ENCODE measurements at regions not wholly inside any gene's neighbourhood (a gene's known extent, or its start where the extent isn't known, plus 50 kb on each side); places are given as distances from the start of the nearest gene placed in this dataset.
"Not testable (repeated sequence)": the region's sequence is repeated elsewhere in the genome, so short reads cannot be mapped to it uniquely, and the experiment has no call there.

DNA sequence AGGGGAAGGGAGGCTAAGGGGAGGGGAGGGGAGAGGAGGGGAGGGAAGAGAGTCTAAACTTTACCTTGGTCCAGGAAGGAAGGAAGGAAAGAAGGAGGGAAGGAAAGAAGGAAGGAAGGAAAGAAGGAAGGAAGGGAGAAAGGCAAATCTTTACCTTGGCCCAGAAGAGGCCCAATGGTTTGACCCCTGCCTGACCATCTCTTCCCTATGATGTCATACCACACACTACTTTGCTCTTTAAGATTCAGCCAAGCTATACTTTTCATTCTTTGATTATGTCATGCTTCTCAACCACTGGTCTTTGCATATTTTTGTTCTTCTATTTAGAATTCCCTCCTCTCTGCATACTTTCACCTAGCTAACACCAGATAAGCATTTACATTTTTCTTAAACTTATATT lies 1077.5 kb downstream of the PCDH9 start:
- Mint-ChIP-seq H3K4me3 (ENCODE audit: unreplicated experiment) (no peak overlapping the region), H3K27ac (ENCODE audit: unreplicated experiment) (no peak overlapping the region), H3K9me3 (ENCODE audit: unreplicated experiment) (peaks cover 5% of the 10 kb centered on the region), H3K4me1 (ENCODE audit: unreplicated experiment) (peaks cover 16% of the 10 kb centered on the region), H3K36me3 (ENCODE audit: unreplicated experiment) (no peaks in the 10 kb centered on the region), H3K27me3 (ENCODE audit: unreplicated experiment) (no peaks in the 10 kb centered on the region)
- TF ChIP-seq, protein P1, sequence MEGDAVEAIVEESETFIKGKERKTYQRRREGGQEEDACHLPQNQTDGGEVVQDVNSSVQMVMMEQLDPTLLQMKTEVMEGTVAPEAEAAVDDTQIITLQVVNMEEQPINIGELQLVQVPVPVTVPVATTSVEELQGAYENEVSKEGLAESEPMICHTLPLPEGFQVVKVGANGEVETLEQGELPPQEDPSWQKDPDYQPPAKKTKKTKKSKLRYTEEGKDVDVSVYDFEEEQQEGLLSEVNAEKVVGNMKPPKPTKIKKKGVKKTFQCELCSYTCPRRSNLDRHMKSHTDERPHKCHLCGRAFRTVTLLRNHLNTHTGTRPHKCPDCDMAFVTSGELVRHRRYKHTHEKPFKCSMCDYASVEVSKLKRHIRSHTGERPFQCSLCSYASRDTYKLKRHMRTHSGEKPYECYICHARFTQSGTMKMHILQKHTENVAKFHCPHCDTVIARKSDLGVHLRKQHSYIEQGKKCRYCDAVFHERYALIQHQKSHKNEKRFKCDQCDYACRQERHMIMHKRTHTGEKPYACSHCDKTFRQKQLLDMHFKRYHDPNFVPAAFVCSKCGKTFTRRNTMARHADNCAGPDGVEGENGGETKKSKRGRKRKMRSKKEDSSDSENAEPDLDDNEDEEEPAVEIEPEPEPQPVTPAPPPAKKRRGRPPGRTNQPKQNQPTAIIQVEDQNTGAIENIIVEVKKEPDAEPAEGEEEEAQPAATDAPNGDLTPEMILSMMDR (IDR thresholded peaks at IDR 0.05): no peak
- no peak for DNase-seq (ENCODE audit: extremely low spot score, unreplicated experiment)

DNA sequence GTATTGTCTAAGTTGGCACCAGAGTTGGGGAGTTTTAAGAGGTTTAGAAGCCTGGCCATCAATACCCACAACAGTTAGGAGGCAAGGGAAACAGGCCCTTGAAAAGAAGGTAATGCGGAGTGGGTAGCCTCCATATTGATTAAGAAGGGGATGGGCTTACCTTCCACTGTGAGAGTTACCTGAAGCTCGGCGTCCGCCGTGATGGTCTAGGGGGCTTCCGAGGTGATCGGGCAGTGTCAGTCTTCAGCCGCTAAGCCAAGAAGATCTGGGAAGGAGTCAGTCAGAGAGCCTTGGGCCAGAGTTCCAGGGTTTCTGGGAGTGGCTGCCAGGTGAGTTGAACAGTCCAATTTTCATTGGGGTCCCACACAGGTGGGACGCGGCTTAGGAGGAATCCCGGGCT lies 1085.8 kb downstream of the PCDH9 start:
- not testable (repeated sequence) for H3K27me3 Mint-ChIP-seq (ENCODE audit: unreplicated experiment); H3K4me1 Mint-ChIP-seq (ENCODE audit: unreplicated experiment); H3K36me3 Mint-ChIP-seq (ENCODE audit: unreplicated experiment); DNase-seq (ENCODE audit: extremely low spot score, unreplicated experiment); H3K9me3 Mint-ChIP-seq (ENCODE audit: unreplicated experiment); H3K27ac Mint-ChIP-seq (ENCODE audit: unreplicated experiment); H3K4me3 Mint-ChIP-seq (ENCODE audit: unreplicated experiment)

DNA sequence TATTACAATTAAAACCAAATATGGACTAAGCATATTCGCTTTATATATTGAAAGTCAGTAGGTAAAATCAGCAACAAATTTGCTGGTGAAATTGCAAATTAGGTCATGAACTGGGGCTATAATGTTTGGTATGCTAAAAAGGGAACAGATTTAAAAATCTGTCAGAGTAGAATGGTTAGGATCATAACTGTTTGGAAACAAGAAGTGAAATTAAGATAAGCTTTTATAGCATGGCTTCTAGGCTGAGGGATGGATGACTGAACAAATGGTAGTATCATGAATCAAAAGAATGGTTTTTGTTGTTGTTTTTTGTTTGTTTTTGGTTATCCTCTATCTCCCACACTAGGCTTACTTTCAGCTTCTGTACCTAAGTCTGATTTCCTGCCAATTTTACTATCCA lies 1090.4 kb downstream of the PCDH9 start:
- H3K27me3 Mint-ChIP-seq (ENCODE audit: unreplicated experiment): no peaks in the 10 kb centered on the region
- no peak overlapping the region for H3K27ac Mint-ChIP-seq (ENCODE audit: unreplicated experiment)
- H3K9me3 Mint-ChIP-seq (ENCODE audit: unreplicated experiment): peaks cover 11% of the 10 kb centered on the region
- peaks cover 2% of the 10 kb centered on the region for H3K4me1 Mint-ChIP-seq (ENCODE audit: unreplicated experiment)
- no peak overlapping the region for H3K4me3 Mint-ChIP-seq (ENCODE audit: unreplicated experiment)
- H3K36me3 Mint-ChIP-seq (ENCODE audit: unreplicated experiment): no peaks in the 10 kb centered on the region
- TF ChIP-seq, protein P1 (IDR thresholded peaks at IDR 0.05): no peak
- DNase-seq (ENCODE audit: extremely low spot score, unreplicated experiment): no peak

DNA sequence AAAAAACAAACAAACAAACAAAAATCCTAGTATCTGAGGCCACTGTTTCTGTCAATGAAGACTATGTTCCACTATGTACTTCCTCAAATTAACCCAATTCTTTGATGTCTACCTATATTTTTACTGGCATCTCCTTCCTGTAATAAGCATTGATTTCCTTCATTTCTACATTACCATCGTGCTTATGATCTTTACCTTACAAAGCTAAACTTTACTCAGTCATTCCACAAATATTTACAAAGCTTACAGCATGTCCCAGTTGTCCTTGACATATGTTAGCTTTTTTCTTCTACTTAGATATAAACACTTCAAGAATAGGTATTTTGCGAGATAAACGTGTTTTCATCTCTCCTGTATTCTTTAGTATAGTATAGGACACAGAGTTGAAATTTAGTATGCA lies 1090.9 kb downstream of the PCDH9 start:
- Mint-ChIP-seq H3K27ac (ENCODE audit: unreplicated experiment) (no peak overlapping the region), H3K27me3 (ENCODE audit: unreplicated experiment) (no peaks in the 10 kb centered on the region), H3K4me1 (ENCODE audit: unreplicated experiment) (peaks cover 2% of the 10 kb centered on the region), H3K9me3 (ENCODE audit: unreplicated experiment) (peaks cover 11% of the 10 kb centered on the region), H3K36me3 (ENCODE audit: unreplicated experiment) (no peaks in the 10 kb centered on the region), H3K4me3 (ENCODE audit: unreplicated experiment) (no peak overlapping the region)
- TF ChIP-seq, protein P1 (IDR thresholded peaks at IDR 0.05): no peak
- no peak for DNase-seq (ENCODE audit: extremely low spot score, unreplicated experiment)

- Mint-ChIP-seq H3K4me3 (ENCODE audit: unreplicated experiment) (no peak overlapping the region), H3K27me3 (ENCODE audit: unreplicated experiment) (no peaks in the 10 kb centered on the region), H3K9me3 (ENCODE audit: unreplicated experiment) (peaks cover 11% of the 10 kb centered on the region), H3K36me3 (ENCODE audit: unreplicated experiment) (no peaks in the 10 kb centered on the region), H3K4me1 (ENCODE audit: unreplicated experiment) (peaks cover 2% of the 10 kb centered on the region), H3K27ac (ENCODE audit: unreplicated experiment) (no peak overlapping the region)
- no peak for DNase-seq (ENCODE audit: extremely low spot score, unreplicated experiment)
- TF ChIP-seq, protein P1 (IDR thresholded peaks at IDR 0.05): no peak
These were observed 1091.8 kb downstream of the PCDH9 start for GRCh38 chr13:66138172-66138811.

DNA sequence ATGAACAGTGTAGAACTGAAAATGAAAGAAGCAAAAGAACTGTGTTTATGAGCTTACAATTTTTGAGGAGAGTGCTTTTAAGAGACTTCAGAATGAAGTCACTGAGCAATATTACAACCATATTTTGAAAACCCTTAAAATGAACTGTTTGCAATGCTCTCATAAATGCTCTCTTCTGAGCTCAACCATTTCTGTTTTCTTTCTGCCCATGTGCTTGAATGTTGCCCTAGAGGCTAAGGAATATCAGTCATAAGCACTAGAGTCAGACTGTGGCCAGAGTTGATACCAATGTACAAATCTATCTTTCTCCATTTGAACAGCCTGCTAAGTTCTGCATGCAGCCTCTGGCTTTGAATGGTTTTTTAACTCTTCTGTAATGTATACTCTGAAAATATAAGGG lies 1092.8 kb downstream of the PCDH9 start:
- no peak for DNase-seq (ENCODE audit: extremely low spot score, unreplicated experiment)
- TF ChIP-seq, protein P1 (IDR thresholded peaks at IDR 0.05): no peak
- H3K27ac Mint-ChIP-seq (ENCODE audit: unreplicated experiment): no peak overlapping the region
- no peak overlapping the region for H3K4me3 Mint-ChIP-seq (ENCODE audit: unreplicated experiment)
- peaks cover 5% of the 10 kb centered on the region for H3K9me3 Mint-ChIP-seq (ENCODE audit: unreplicated experiment)
- no peaks in the 10 kb centered on the region for H3K36me3 Mint-ChIP-seq (ENCODE audit: unreplicated experiment)
- no peaks in the 10 kb centered on the region for H3K27me3 Mint-ChIP-seq (ENCODE audit: unreplicated experiment)
- H3K4me1 Mint-ChIP-seq (ENCODE audit: unreplicated experiment): peaks cover 2% of the 10 kb centered on the region
